B cell (primary cell): ENCODE measurements at regions not wholly inside any gene's neighbourhood (a gene's known extent, or its start where the extent isn't known, plus 50 kb on each side); places are given as distances from the start of the nearest gene placed in this dataset.

ENCODE experiments used
- ATAC-seq: fragments of 200-7000 bp; cut with Tn5 transposase; one replicate; pipeline ENCODE4 v1.10.0; 2021; ENCODE audit warnings: low read depth, mild to moderate bottlenecking, moderate number of reproducible peaks, moderate library complexity
- CTCF ChIA-PET: fragments of 350-600 bp; sonication (Branson Sonifier 250); formaldehyde crosslinking; loops from one replicate; lab custom pipeline; 2021; ENCODE audit warnings: antibody characterized with exemption, inconsistent platforms; lab: Charles Lee
- POLR2A ChIA-PET: fragments of 350-600 bp; sonication (Branson Sonifier 250); formaldehyde crosslinking; loops from one replicate; lab custom pipeline; 2021; ENCODE audit warnings: antibody characterized with exemption; lab: Charles Lee
- DNase-seq: peaks from one replicate; pipeline ENCODE4 v3.0.0; 2013
- H2AFZ ChIP-seq: 2 replicates; pipeline ENCODE4 v1.6.1; 2012; ENCODE audit warnings: mild to moderate bottlenecking, low read depth, low read length; ENCODE audit not compliant: insufficient read depth, poor library complexity, severe bottlenecking
- H3K27ac ChIP-seq, 2 donors: 1 replicate in 1 of 2; 2 replicates in 1 of 2; pipeline ENCODE4 v1.5.1; 2012 to 2013; ENCODE audit warnings: low read length in 2 of 2, mild to moderate bottlenecking in 2 of 2, moderate library complexity in 1 of 2
- H3K27me3 ChIP-seq, 4 experiments: fragments of 200-600 bp in 1 of 4; sonication (generic) in 1 of 4; replicated peaks in 1 of 4; 1 replicate in 2 of 4; 2 replicates in 2 of 4; pipeline versions ENCODE4 v1.6.1 to v1.7.0; 2013 to 2016; ENCODE audit warnings: low read length in 3 of 4, mild to moderate bottlenecking in 2 of 4, mixed read lengths in 1 of 4, moderate library complexity in 1 of 4; ENCODE audit not compliant: insufficient read depth in 4 of 4, control insufficient read depth in 3 of 4; ENCODE audit errors: control extremely low read depth in 1 of 4
- H3K36me3 ChIP-seq, 2 experiments: replicated peaks in 1 of 2; 1 replicate in 1 of 2; 2 replicates in 1 of 2; pipeline versions ENCODE4 v1.6.1 to v1.7.1; 2013; ENCODE audit warnings: low read length in 1 of 2; ENCODE audit not compliant: insufficient read depth in 2 of 2, control insufficient read depth in 1 of 2; ENCODE audit errors: control extremely low read depth in 1 of 2, extremely low read depth in 1 of 2
- H3K4me1 ChIP-seq, 2 donors: fragments of 200-600 bp in 1 of 2; sonication (generic) in 1 of 2; 1 replicate in 1 of 2; 2 replicates in 1 of 2; pipeline versions ENCODE4 v1.5.1 to v1.6.1; 2013 to 2017; ENCODE audit warnings: low read length in 2 of 2; ENCODE audit not compliant: control insufficient read depth in 2 of 2, insufficient read depth in 2 of 2
- H3K4me2 ChIP-seq: replicated peaks from 2 replicates; pipeline ENCODE3; 2012; ENCODE audit warnings: mild to moderate bottlenecking, low read depth, low read length; ENCODE audit not compliant: poor library complexity, severe bottlenecking
- H3K4me3 ChIP-seq, 5 experiments: fragments of 200-600 bp in 1 of 5; sonication (generic) in 1 of 5; 1 replicate in 3 of 5; 2 replicates in 2 of 5; pipeline versions ENCODE4 v1.5.1 to v1.7.0; 2011 to 2016; ENCODE audit warnings: low read length in 4 of 5, mild to moderate bottlenecking in 4 of 5, low read depth in 2 of 5, control low read depth in 1 of 5, moderate library complexity in 1 of 5; ENCODE audit not compliant: insufficient read depth in 1 of 5; ENCODE audit errors: control extremely low read depth in 1 of 5, extremely low read depth in 1 of 5
- H3K79me2 ChIP-seq: fragments of 200-600 bp; sonication (generic); one replicate; pipeline ENCODE4 v1.6.0; 2016; ENCODE audit warnings: low read length; ENCODE audit not compliant: control insufficient read depth, insufficient read depth
- H3K9ac ChIP-seq: fragments of 200-600 bp; sonication (generic); 2 replicates; pipeline ENCODE4 v1.6.1; 2017; ENCODE audit warnings: mild to moderate bottlenecking, low read length, moderate library complexity
- H3K9me3 ChIP-seq, 3 donors: one replicate each; pipeline versions ENCODE4 v1.6.1 to v1.7.1; 2013; ENCODE audit warnings: low read length in 2 of 3; ENCODE audit not compliant: control insufficient read depth in 2 of 3, insufficient read depth in 1 of 3; ENCODE audit errors: control extremely low read depth in 1 of 3
- H4K20me1 ChIP-seq: 2 replicates; pipeline ENCODE4 v1.6.0; 2012; ENCODE audit warnings: mild to moderate bottlenecking, low read length; ENCODE audit not compliant: insufficient read depth, control insufficient read depth, poor library complexity, severe bottlenecking
- H3K27ac Mint-ChIP-seq: one replicate; pipeline ENCODE4 v1.8.0; 2021; ENCODE audit warnings: mixed read lengths
- H3K27me3 Mint-ChIP-seq: one replicate; pipeline ENCODE4 v1.8.0; 2021; ENCODE audit warnings: mixed read lengths
- H3K4me1 Mint-ChIP-seq: one replicate; pipeline ENCODE4 v1.8.0; 2021; ENCODE audit warnings: mixed read lengths
- H3K4me3 Mint-ChIP-seq: one replicate; pipeline ENCODE4 v1.8.0; 2021; ENCODE audit warnings: mixed read lengths
- H3K9me3 Mint-ChIP-seq: one replicate; pipeline ENCODE4 v1.8.0; 2022; ENCODE audit warnings: mixed read lengths; ENCODE audit not compliant: insufficient read depth
- EZH2 ChIP-seq: IDR thresholded peaks from 2 replicates; pipeline ENCODE4 v1.6.1; 2012; ENCODE audit warnings: borderline replicate concordance, low read depth, mild to moderate bottlenecking, moderate library complexity, low read length; ENCODE audit not compliant: insufficient read depth, poor library complexity, severe bottlenecking
- WGBS: methylation state at CpG from one replicate; pipeline ENCODE4 v1.1.5; 2013; ENCODE audit warnings: missing lambda C conversion rate; ENCODE audit not compliant: insufficient coverage; 5-methylcytosine and 5-hydroxymethylcytosine counted together
- intact Hi-C: fragments of 100-400 bp; cut with micrococcal nuclease; formaldehyde crosslinking; loops from one replicate; pipeline ENCODE4 v1.10.0; 2022
- TF ChIP-seq, protein P1 (sequence below): fragments of 200-600 bp; IDR thresholded peaks from one replicate; pipeline ENCODE4 v1.8.0; 2022; ENCODE audit warnings: antibody characterized with exemption, mild to moderate bottlenecking

DNA sequence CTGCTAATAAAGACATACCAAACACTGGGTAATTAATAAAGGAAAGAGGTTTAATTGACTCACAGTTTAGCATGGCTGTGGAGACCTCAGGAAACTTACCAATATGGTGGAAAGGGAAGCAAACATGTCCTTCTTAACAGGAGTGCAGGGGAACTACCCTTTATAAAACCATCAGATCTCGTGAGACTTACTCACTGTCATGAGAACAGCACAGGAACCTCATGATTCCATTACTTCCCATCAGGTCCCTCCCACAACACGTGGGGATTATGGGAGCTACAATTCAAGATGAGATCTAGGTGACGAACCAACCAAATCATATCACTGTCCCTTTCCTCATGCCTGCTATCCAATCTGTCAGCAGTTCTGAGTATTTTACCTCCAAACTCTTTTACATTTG, 586.7 kb downstream of the TDRD15 start:
- 73% methylated on average over 2 of the region's 3 CpGs for whole genome bisulfite sequencing
- H3K4me1 ChIP-seq = no peaks in the 10 kb centered on the region
- H3K27ac ChIP-seq = no peak overlapping the region
- H3K9ac ChIP-seq = no peak overlapping the region
- no peaks in the 10 kb centered on the region for H4K20me1 ChIP-seq
- intact Hi-C loops = no loop called here
- H3K4me1 Mint-ChIP-seq = no peaks in the 10 kb centered on the region
- no peak overlapping the region for H3K4me2 ChIP-seq
- H3K36me3 ChIP-seq = no peaks in the 10 kb centered on the region
- no peak overlapping the region for H3K27ac Mint-ChIP-seq
- TF ChIP-seq EZH2 = no peak
- TF ChIP-seq, protein P1, sequence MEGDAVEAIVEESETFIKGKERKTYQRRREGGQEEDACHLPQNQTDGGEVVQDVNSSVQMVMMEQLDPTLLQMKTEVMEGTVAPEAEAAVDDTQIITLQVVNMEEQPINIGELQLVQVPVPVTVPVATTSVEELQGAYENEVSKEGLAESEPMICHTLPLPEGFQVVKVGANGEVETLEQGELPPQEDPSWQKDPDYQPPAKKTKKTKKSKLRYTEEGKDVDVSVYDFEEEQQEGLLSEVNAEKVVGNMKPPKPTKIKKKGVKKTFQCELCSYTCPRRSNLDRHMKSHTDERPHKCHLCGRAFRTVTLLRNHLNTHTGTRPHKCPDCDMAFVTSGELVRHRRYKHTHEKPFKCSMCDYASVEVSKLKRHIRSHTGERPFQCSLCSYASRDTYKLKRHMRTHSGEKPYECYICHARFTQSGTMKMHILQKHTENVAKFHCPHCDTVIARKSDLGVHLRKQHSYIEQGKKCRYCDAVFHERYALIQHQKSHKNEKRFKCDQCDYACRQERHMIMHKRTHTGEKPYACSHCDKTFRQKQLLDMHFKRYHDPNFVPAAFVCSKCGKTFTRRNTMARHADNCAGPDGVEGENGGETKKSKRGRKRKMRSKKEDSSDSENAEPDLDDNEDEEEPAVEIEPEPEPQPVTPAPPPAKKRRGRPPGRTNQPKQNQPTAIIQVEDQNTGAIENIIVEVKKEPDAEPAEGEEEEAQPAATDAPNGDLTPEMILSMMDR = no peak
- H3K4me3 ChIP-seq = no peak overlapping the region
- no peak overlapping the region for H3K4me3 Mint-ChIP-seq
- no peaks in the 10 kb centered on the region for H3K27me3 Mint-ChIP-seq
- ATAC-seq (no peak), DNase-seq (no peak)
- no peaks in the 10 kb centered on the region for H3K9me3 ChIP-seq
- H2AFZ ChIP-seq = no peak overlapping the region
- no peaks in the 10 kb centered on the region for H3K27me3 ChIP-seq
- POLR2A ChIA-PET = no interaction called here
- H3K79me2 ChIP-seq = no peaks in the 10 kb centered on the region
- CTCF ChIA-PET = no interaction called here
- H3K9me3 Mint-ChIP-seq = no peaks in the 10 kb centered on the region

DNA sequence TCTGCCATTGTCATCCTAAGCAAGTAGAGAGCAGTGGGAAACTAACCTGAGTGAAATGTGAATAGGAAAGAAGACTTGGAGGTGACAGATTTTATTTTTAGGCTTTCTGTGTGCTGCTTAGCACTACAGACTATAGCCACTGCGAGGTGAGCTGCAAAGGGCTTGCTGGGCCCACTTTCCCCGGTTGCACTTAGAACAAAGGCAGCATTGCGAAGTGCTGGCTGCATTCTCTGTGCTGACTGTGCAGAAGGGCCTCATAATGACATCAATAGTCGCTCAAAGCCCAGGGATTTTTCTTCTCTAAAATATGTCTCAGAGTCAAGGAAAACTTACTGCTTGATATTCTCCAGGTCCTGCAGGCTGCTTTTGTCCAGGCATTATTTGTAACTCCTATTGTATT, 592.1 kb downstream of the TDRD15 start:
- no peak overlapping the region for H2AFZ ChIP-seq
- DNase-seq = no peak
- H3K9me3 ChIP-seq = no peaks in the 10 kb centered on the region
- no peak overlapping the region for H3K27ac ChIP-seq
- H3K27ac Mint-ChIP-seq = no peak overlapping the region
- H3K4me3 Mint-ChIP-seq = no peak overlapping the region
- no peak overlapping the region for H3K4me3 ChIP-seq
- H3K4me1 Mint-ChIP-seq = no peaks in the 10 kb centered on the region
- H3K36me3 ChIP-seq = no peaks in the 10 kb centered on the region
- no peaks in the 10 kb centered on the region for H3K79me2 ChIP-seq
- no peak for TF ChIP-seq EZH2
- TF ChIP-seq, protein P1 = no peak
- no peak overlapping the region for H3K4me2 ChIP-seq
- no peaks in the 10 kb centered on the region for H3K27me3 ChIP-seq
- H3K27me3 Mint-ChIP-seq = no peaks in the 10 kb centered on the region
- no peaks in the 10 kb centered on the region for H4K20me1 ChIP-seq
- no peaks in the 10 kb centered on the region for H3K9me3 Mint-ChIP-seq
- ChIA-PET CTCF (no interaction called here), POLR2A (no interaction called here)
- intact Hi-C loops = no loop called here
- H3K9ac ChIP-seq = no peak overlapping the region
- WGBS = 58% methylated on average over 4 of the region's 4 CpGs
- H3K4me1 ChIP-seq = no peaks in the 10 kb centered on the region
- ATAC-seq = no peak
